ENCODE measurements at regions not wholly inside any gene's neighbourhood (a gene's known extent, or its start where the extent isn't known, plus 50 kb on each side); places are given as distances from the start of the nearest gene placed in this dataset.

- Histone ChIP-seq H3K27me3 (replicated peaks; ENCODE audit: insufficient read depth) (no peaks in the 10 kb centered on the region), H3K27ac (no peak overlapping the region), H3K4me3 (no peak overlapping the region), H3K36me3 (no peaks in the 10 kb centered on the region), H3K9me3 (no peaks in the 10 kb centered on the region), H3K4me1 (ENCODE audit: control insufficient read depth in 1 of 2, low read depth in 2 of 2) (no peaks in the 10 kb centered on the region)
- DNase-seq (ENCODE audit: low spot score), result no peak
- no peak for TF ChIP-seq CTCF (IDR thresholded peaks at IDR 0.05)
- no peak for ATAC-seq (ENCODE audit: insufficient number of reproducible peaks, low FRiP score, low read depth)
These were observed 81.3 kb upstream of the TMTC4 start for GRCh38 chr13:100755891-100756290.

- H3K27me3 ChIP-seq (replicated peaks; ENCODE audit: insufficient read depth), result no peaks in the 10 kb centered on the region
- H3K4me3 ChIP-seq, result no peak overlapping the region
- DNase-seq (ENCODE audit: low spot score) (no peak), ATAC-seq (ENCODE audit: insufficient number of reproducible peaks, low FRiP score, low read depth) (no peak)
- H3K4me1 ChIP-seq (ENCODE audit: control insufficient read depth in 1 of 2, low read depth in 2 of 2), result no peaks in the 10 kb centered on the region
- no peak for TF ChIP-seq CTCF (IDR thresholded peaks at IDR 0.05)
- H3K27ac ChIP-seq, result no peak overlapping the region
- no peaks in the 10 kb centered on the region for H3K9me3 ChIP-seq
- H3K36me3 ChIP-seq, result no peaks in the 10 kb centered on the region
These were observed 79.9 kb upstream of the TMTC4 start for GRCh38 chr13:100754459-100754858.

GRCh38 chr13:100753376-100753775 lies 78.8 kb upstream of the TMTC4 start:
- no peak for DNase-seq (ENCODE audit: low spot score)

GRCh38 chr13:100751826-100752225 lies 77.2 kb upstream of the TMTC4 start:
- Histone ChIP-seq H3K27me3 (replicated peaks; ENCODE audit: insufficient read depth) (no peaks in the 10 kb centered on the region), H3K36me3 (no peaks in the 10 kb centered on the region), H3K9me3 (no peaks in the 10 kb centered on the region), H3K4me1 (ENCODE audit: control insufficient read depth in 1 of 2, low read depth in 2 of 2) (no peaks in the 10 kb centered on the region), H3K4me3 (no peak overlapping the region), H3K27ac (no peak overlapping the region)
- no peak for ATAC-seq (ENCODE audit: insufficient number of reproducible peaks, low FRiP score, low read depth)
- no peak for DNase-seq (ENCODE audit: low spot score)
- no peak for TF ChIP-seq CTCF (IDR thresholded peaks at IDR 0.05)

More at GRCh38 chr13:100753376-100753775, 78.8 kb upstream of the TMTC4 start:
- H3K36me3 ChIP-seq, result no peaks in the 10 kb centered on the region
- no peaks in the 10 kb centered on the region for H3K27me3 ChIP-seq (replicated peaks; ENCODE audit: insufficient read depth)
- no peaks in the 10 kb centered on the region for H3K9me3 ChIP-seq
- no peak for ATAC-seq (ENCODE audit: insufficient number of reproducible peaks, low FRiP score, low read depth)
- no peak for TF ChIP-seq CTCF (IDR thresholded peaks at IDR 0.05)
- no peaks in the 10 kb centered on the region for H3K4me1 ChIP-seq (ENCODE audit: control insufficient read depth in 1 of 2, low read depth in 2 of 2)
- no peak overlapping the region for H3K4me3 ChIP-seq
- no peak overlapping the region for H3K27ac ChIP-seq

- Histone ChIP-seq H3K27ac (no peak overlapping the region), H3K27me3 (replicated peaks; ENCODE audit: insufficient read depth) (no peaks in the 10 kb centered on the region), H3K9me3 (no peaks in the 10 kb centered on the region), H3K4me1 (ENCODE audit: control insufficient read depth in 1 of 2, low read depth in 2 of 2) (no peaks in the 10 kb centered on the region), H3K36me3 (no peaks in the 10 kb centered on the region), H3K4me3 (no peak overlapping the region)
- ATAC-seq (ENCODE audit: insufficient number of reproducible peaks, low FRiP score, low read depth), result no peak
- TF ChIP-seq CTCF (IDR thresholded peaks at IDR 0.05), result no peak
- DNase-seq (ENCODE audit: low spot score), result no peak
These were observed 72.5 kb upstream of the TMTC4 start for GRCh38 chr13:100746953-100747683.

Data from thoracic aorta (tissue), 2 donors.